Hypothalamus (tissue), 51 donors: ENCODE measurements at regions not wholly inside any gene's neighbourhood (a gene's known extent, or its start where the extent isn't known, plus 50 kb on each side); places are given as distances from the start of the nearest gene placed in this dataset.
A peak's percentile ranks its signal among the peaks of the same experiment; 100 is the strongest.
"Not testable (repeated sequence)": the region's sequence is repeated elsewhere in the genome, so short reads cannot be mapped to it uniquely, and the experiment has no call there.

ENCODE experiments used
- DNase-seq, 51 donors: peaks; one replicate each; lab custom pipeline; 2025; lab: John Stamatoyannopoulos, UW

DNA sequence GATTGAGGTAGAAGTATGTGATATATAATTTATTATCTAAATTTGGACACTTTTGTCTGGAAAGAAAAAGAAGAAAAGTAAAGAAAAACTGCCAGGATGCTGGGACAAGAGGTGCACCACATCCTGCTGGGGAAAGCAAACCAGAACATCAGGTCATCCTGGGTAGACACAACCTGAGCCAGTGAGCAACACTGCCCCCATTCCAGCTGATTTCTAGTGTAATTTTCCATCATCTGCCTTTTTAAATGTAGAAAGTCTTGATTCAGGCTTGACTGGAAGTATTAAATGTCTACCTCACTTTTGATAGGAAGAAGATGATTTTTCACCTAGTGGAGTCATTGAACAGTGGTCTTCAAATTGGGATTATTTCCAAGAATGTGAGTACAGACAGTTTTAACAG, 1164.5 kb upstream of the CITED2 start:
- DNase-seq = no peak

DNA sequence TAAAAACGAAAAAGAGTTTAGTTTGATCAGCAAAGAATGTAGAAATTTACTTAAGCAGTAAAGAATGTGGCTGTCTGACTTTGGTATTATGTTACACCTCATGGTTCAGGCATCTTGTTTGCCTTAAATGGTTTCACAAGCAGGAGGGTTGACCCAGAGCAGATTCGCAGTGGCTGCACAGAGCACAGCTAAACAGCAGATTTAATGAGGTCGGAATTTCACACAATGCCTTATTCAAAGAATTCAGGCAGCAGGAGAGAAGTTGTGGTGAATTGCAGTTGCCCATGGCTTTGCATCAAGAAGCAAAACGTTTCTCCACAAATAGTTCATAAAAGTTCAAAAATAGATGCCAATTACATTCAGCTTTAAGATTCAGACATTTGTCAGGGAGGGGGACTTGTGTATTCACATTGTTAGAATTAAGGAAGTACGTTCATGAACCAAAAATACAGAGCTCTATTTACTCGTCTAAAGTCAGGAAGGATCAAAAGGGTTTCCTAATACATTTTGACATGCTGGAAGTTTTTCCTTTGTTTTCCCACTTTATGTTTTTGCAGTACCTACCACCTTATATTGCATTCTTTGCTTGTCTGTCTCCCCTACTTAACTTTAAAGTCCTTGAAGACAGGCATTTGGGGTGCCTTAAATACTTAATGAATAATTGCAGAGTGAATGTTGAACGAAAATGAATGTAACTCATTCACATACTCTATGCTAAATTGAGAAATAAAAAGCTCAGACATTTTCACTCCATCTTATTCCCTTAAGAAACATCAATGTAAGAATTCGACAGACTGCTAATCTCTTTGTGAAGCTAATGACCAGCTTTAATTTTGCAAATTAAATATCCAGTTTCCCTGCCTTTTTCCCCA, 1163.6 kb upstream of the CITED2 start:
- DNase-seq = peak in 6 of 51 donors; percentile 1 to 6 (median 1)

DNA sequence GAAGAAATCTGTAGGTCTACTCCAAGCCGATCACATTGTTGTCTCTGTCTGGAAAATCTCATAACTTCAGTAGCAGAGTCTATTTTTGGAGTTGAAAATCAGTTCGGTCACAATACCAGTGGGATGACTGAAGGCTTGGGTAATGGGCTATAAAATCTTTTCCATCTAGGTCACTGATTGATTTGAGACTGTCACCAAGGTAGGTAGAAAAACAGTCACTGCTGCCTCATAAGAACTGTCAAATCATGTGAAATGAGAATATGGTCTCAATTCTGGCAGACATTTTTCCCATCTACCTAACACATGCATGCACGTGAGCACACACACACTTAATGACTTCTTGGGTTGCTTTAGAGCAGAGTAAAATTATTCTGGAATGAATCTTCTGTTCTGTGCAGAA, 1162.8 kb upstream of the CITED2 start:
- DNase-seq = no peak

DNA sequence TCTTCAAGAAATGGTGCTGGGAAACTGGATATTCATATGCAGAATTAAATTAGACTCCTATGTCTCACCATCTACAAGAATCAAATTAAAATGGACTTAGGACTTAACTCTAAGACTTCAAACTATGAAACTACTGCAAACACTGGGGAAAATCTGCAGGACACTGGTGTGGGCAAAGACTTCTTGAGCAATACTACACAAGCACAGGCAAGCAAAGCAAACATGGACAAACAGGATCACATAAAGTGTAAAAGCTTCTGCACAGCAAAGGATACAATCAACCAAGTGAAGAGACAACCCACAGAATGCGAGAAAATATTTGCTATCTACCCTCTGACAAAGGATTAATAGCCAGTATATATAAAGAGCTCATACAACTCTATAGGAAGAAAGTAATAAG, 1161.1 kb upstream of the CITED2 start:
- no peak for DNase-seq

DNA sequence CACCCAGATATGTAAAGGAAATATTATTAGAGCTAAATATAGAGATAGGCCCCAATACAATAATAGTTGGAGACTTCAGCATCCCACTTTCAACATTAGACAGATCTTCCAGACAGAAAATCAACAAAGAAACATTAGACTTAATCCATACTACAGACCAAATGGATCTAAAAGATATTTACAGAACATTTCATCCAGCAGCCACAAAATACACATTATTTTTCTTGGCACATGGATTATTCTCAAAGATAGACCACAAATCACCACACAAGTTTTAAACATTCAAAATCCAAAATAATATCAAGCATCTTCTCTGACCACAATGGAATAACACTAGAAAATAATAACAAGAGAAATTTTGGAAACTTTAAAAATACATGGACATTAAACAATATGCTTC, 1159.1 kb upstream of the CITED2 start:
- DNase-seq = no peak

DNA sequence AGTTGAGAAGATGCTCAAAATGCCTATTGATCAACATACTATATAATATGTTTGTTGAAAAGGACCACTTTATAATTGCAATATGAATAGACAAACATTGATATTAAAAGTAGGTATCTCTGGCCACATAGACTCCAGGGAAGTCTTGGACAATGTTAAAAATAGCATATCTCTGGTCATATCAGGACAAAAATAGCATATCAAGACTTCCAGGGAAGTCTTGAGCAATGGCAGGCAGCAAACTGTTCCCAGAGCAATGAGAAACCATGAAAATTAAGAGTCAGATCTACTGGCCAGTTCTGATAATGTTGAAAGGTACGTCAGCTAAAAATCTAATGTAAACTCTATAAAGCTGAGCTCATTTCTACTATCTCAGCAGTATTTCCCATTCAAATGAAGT, 1130.3 kb upstream of the CITED2 start:
- DNase-seq = no peak

DNA sequence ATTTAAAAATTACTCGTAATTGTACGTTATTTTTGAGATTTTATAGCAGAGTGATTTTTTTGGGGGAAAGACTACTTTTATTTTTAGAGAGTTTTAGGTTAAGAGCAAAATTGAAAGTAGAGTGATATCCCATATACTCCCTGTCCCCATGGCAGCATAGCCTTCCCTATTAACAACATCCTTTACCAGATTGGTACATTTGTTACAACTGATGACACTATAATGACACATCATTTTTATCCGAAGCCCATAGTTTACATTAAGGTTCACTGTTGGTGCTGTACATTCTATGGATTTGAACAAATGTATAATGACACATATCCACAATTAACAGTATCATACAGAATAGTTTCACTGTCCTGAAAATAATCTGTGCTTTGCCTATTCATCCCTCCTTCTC, 1126.4 kb upstream of the CITED2 start:
- no peak for DNase-seq

DNA sequence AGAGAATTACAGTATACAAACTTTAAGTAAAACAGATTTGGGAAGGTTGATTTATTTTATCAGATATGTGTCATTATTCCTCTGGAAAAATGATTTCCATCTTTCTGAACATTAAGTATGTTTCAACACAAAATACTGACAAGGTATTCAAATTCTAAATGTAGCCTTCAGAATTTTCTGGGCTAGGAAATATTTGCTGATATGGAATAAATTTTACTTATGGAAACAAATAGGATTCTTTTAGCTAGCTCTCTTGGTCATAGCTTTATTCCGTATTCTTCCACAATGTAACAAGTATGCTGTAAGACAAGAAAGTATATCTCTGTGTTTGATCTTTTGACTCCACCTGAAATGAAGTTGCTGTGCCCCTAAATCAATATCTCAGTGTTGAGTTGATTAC, 1125.2 kb upstream of the CITED2 start:
- DNase-seq = no peak

DNA sequence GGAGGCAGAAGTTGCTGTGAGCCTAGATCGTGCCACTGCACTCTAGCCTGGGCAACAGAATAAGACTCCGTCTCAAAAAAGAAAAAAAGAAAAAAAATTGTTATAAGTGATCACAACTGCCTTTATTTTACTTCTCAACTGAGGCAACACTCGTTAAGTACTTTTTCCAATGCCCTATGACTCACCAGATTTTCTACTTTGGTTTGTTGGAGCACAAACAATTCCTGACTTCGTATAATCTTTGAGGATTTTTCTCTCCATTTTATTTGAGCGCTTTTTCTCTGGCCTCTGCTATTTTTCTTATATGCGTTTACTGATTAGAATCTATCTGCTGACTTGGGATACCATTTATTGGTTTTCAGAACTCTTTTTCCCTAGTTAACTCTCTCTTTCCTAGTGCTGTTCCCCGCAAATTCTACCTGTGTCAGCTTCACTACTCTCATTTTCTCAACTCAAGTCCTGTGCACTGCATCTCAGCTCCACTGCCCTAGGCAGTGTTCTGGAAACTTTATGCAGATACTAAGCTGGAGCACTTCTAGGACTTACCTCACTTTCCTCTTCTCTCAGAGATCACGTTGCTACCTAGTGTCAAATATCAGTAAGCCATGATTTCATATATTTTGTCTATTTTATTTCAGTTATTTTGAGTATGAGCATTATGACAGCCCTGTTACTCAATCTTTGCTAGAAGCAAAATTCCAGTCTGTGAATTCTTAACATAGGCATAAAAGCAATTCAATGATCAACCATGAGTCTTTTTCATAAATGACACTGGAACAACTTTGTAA, 1120.1 kb upstream of the CITED2 start:
- DNase-seq = no peak

DNA sequence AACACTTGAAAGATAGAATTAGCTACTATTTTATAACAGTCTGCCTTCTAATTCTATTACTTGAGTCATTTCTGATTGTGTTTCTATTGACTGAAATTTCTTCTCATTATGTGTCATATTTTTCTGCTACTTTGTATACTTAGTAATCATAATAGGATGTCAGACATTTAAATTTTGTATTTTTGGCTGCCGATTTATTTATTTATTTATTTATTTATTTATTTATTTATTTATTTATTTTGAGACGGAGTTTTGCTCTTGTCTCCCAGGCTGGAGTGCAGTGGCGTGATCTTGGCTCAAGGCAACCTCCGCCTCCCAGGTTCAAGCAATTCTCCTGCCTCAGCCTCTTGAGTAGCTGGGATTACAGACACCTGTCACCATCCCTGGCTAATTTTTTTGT, 1119.0 kb upstream of the CITED2 start:
- DNase-seq = not testable (repeated sequence)

DNA sequence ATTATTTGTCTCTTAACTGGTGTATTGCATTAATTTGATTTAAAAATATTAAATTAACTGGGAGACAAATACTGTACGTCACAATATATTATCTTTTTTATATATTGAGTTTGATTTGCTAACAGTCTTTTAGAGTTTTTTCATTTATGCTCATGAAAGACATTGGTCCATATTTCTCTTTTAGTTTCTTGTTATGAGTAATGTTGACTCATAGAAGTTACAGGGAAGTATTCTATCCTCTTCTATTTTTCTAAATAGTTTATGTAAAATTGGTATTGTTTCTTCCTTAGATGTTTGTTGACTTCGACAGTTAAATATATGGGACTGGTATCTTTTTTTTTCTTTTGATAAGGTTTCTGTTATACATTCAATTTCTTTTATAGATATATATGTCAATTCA, 1115.6 kb upstream of the CITED2 start:
- DNase-seq = no peak

DNA sequence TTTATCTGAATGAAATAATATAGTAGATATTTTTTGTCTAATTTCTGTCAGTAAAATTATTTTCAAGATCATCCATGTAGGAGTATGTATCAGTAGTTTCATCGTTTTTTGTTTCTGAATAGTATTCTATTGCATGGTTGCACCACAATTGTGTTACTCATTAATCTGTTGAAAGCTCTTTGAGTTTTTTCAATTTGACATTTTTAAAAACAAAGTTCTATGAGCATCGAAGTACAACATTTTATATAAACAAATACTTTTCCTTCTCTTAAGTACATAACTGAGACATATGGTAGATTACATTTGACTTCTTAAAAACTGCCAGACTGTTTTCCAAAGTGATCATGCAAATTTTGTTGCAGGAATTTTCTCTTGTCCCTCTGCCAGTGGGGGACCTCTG, 1113.1 kb upstream of the CITED2 start:
- DNase-seq = no peak

DNA sequence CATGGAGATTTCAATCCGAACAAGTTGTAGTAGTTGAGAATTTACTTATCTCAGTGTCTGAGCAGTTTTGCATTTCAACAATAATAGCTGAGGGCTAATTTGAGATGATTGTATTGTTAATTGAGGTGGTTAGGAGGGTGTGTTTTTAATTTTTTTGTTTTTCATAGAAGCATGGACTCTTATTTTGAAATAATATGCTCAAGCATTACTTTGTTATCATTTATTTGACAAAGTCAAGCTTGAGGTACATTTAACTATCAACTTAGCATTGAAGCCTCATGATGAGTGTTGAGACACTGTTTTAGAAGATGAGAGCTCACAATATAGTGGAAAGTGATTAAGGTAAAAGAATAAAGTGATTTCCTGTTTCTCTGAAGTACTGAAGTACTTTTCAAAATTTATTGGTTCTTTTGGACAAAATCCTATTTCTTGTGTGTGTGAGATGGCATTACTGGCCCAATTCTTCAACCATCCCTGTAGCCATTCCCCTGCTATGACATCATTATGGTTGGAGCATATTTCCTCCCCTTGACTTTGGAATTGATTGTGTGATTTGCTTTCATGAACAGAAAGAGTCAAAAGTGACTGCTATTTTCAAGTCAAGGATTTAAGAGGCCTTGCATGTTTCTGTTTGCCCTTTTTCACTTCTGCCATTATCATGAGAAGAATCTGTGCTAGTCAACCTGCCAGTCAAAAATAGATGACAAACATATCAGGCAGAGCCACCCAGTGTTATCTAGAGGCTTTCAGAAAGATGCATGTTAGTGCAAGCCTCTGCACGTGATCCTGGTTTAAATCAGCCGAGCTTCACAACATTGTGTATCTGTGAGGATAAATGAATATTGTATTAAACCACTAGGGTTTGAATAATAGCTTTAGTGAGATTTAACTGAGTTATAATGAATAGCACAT, 1112.3 kb upstream of the CITED2 start:
- DNase-seq = no peak

DNA sequence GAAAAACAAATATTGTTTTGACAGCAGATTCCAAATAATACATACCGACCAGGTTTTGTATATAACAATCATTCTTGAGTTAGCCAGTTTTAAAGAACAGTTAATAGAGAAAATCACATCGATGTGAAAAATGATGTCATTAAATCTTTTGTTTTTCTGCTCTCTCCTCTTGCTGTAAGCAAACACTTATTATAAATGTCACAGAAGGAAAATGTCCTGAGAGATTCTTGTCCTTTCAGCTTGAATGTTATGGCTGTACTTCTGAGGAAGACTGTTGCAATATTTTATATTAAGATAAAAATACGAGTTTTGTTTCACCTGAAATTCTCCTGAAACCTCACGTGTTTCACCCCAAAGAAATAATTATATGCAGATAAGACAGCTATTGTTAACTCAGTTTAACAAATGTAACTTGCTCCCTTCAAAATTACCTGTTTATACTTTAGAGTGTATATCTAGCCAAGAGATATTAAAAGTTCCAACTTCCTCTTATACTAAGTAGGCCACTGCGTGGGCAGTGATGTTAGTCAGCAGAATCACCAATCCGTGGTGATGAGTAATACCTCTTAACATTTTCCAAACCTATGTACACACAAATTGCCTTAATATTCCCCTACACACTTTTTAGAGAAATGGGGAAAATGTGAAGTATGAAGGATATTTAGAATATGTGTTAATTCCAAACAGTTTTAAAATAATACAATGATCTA, 1111.4 kb upstream of the CITED2 start:
- DNase-seq = no peak

DNA sequence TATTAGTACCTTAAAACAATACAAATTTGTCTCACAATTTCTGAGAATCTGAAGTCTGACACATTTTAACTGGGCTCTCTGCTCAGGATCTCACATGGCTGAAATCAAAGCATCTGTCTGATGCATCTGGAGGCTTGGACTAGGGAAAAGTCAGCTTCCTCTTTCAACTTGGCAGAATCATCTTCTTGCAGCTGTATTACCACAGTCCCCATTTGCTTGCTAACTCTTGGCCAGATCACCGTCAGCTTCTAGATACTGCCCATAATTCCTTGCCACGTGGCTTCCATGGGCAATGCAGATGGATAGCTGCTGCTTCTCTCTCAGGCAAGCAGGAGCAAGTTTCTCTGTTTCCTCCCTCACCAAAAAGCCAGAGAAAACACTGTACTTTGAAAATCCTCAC, 1106.4 kb upstream of the CITED2 start:
- DNase-seq = peak in 1 of 51 donors; percentile 0

DNA sequence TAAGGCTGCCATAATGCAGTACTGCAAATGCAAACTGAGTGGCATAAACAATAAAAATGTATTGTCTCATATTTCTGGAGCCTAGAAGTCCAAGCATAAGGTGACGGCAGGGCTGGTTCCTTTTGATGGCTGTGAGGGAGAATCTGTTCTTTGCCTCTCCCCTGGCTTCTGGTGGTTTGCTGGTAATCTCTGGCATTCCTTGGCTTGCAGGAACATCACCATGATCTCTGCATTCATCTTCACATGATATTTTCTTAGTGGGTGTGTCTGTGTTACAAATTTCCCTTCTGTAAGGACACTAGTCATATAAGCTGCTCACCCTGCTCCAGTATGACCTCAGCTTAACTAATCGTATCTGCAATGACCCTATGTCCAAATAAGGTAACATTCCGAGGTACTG, 1104.2 kb upstream of the CITED2 start:
- DNase-seq = no peak

DNA sequence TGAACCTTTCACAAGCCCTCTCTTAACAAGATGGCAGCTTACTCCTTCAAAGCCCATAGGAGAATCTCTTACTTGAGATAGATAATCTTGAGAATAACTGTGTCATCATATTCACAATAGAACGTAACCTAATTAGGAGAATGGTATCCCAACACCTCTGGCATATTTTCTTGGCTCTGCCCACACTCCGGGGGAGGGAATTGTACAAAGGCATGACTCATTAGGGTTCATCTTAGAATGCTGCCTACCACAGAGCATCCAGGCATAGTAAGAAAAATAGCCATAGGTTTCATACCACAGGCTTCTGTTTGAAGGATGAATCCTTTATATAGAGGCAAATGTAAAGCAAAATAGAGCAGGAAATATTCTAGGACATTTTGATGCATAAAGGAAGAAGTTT, 1100.6 kb upstream of the CITED2 start:
- DNase-seq = no peak

DNA sequence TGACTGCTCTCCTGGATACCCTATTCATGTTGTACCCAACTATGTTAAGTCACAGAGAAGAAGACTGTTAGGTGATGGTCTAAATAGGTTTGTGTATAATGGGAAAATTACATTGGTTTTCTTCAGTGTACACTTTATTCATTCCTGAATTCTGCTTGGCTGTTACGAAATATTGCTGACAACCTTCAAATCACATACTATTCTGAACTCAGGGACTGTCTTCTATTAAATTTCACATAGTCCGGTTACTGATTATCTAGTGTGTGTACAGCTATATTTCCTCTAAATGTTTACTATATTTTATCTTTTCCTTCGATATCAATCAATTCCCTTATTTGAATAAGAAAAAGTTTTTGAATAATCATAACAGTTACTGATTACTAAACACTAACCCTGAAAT, 1090.3 kb upstream of the CITED2 start:
- DNase-seq = no peak

DNA sequence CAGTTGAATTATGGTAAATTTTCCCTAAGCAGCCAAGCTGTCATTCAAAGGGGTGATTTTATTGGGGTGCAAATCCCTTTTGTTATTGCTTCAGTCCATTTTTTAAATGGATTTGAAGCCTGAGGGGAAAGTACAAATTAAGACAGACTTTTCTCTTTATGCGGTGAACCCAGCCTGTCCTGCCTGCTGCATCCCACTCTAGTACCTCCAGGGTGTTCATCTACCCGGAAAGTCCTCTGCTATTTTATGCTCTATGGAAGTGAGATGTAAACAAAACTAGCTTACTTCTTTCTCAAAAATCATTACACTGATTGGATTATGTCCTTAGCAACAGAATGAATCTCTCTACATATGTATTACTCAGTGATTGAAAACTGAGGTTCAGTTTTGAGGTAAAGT, 1088.9 kb upstream of the CITED2 start:
- no peak for DNase-seq
